ENCODE measurements at regions not wholly inside any gene's neighbourhood (a gene's known extent, or its start where the extent isn't known, plus 50 kb on each side); places are given as distances from the start of the nearest gene placed in this dataset.

- Histone ChIP-seq H3K9me1 (replicated peaks; ENCODE audit: control insufficient read depth, extremely low read depth, insufficient read depth, low read length) (no peaks in the 10 kb centered on the region), H3K4me3 (replicated peaks in 1 of 3; ENCODE audit: insufficient read depth in 1 of 3, low read depth in 1 of 3, low read length in 3 of 3) (no peak overlapping the region), H2AFZ (ENCODE audit: low read depth, low read length) (no peak overlapping the region), H3K4me1 (ENCODE audit: control insufficient read depth, extremely low read depth, insufficient read depth, low read length) (no peaks in the 10 kb centered on the region), H3K27me3 (ENCODE audit: control insufficient read depth in 2 of 2, insufficient read depth in 2 of 2, low read length in 2 of 2) (no peaks in the 10 kb centered on the region), H4K20me1 (replicated peaks; ENCODE audit: control insufficient read depth, extremely low read depth, insufficient read depth, low read length) (no peaks in the 10 kb centered on the region), H3K4me2 (ENCODE audit: insufficient read depth, low read length) (no peak overlapping the region), H3K36me3 (ENCODE audit: control insufficient read depth in 2 of 2, extremely low read depth in 1 of 2, insufficient read depth in 2 of 2, low read length in 2 of 2) (no peaks in the 10 kb centered on the region), H3K79me2 (ENCODE audit: control insufficient read depth, insufficient read depth, low read length) (no peaks in the 10 kb centered on the region), H3K27ac (ENCODE audit: insufficient read depth, low read depth, low read length) (no peak overlapping the region), H3K9me3 (replicated peaks; ENCODE audit: control insufficient read depth, insufficient read depth, low read length) (no peaks in the 10 kb centered on the region), H3K9ac (replicated peaks; ENCODE audit: extremely low read depth, insufficient read depth, low read length) (no peak overlapping the region)
- TF ChIP-seq GATA2 (IDR thresholded peaks at IDR 0.05; ENCODE audit: insufficient read depth, insufficient read length, low read depth, low read length) (peak; percentile 30), MYC (IDR thresholded peaks at IDR 0.05; ENCODE audit: low read depth, low read length) (no peak), POLR2AphosphoS5 (IDR thresholded peaks at IDR 0.05; ENCODE audit: insufficient read depth, low read depth, low read length) (no peak), CTCF (IDR thresholded peaks at IDR 0.05; ENCODE audit: extremely low read depth in 1 of 2, insufficient read depth in 1 of 2, low read depth in 1 of 2, low read length in 2 of 2) (no peak), FOS (IDR thresholded peaks at IDR 0.05; ENCODE audit: borderline replicate concordance, insufficient read depth, low read length) (peak; percentile 30)
- intact Hi-C loops (cut with micrococcal nuclease) (no loop called here), dilution Hi-C loops (cut with MboI; ENCODE audit: extremely low pct_ligation_motif_present, low sequenced_read_pairs) (no loop called here)
- ChIA-PET POLR2A (no interaction called here), CTCF (interaction anchor here (0.6 kb wide), 2 partner anchors 69 to 539 kb away, joined by 3 read pairs; no protein-coding TSS in a partner anchor)
- DNase-seq (ENCODE audit: low read depth, low spot score) (peak; percentile 31), FAIRE-seq (no peak)
- BruUV-seq (replicated peaks), result no TSS peak
Measured at GRCh38 chr4:19239565-19239964, 1012.1 kb upstream of the SLIT2 start.

GRCh38 chr4:19236473-19236872 lies 1015.2 kb upstream of the SLIT2 start:
- H3K4me2 ChIP-seq (ENCODE audit: insufficient read depth, low read length), result no peak overlapping the region
- H3K4me1 ChIP-seq (ENCODE audit: control insufficient read depth, extremely low read depth, insufficient read depth, low read length), result no peaks in the 10 kb centered on the region
- no peaks in the 10 kb centered on the region for H3K9me1 ChIP-seq (replicated peaks; ENCODE audit: control insufficient read depth, extremely low read depth, insufficient read depth, low read length)
- no TSS peak for BruUV-seq (replicated peaks)
- H3K9me3 ChIP-seq (replicated peaks; ENCODE audit: control insufficient read depth, insufficient read depth, low read length), result no peaks in the 10 kb centered on the region
- DNase-seq (ENCODE audit: low read depth, low spot score) (no peak), FAIRE-seq (no peak)
- ChIA-PET CTCF (interaction anchor here (1.6 kb wide), 1 partner anchor 1012 kb away, joined by 5 read pairs; no protein-coding TSS in a partner anchor), POLR2A (no interaction called here)
- no peaks in the 10 kb centered on the region for H4K20me1 ChIP-seq (replicated peaks; ENCODE audit: control insufficient read depth, extremely low read depth, insufficient read depth, low read length)
- intact Hi-C loops (cut with micrococcal nuclease), result no loop called here
- H3K36me3 ChIP-seq (ENCODE audit: control insufficient read depth in 2 of 2, extremely low read depth in 1 of 2, insufficient read depth in 2 of 2, low read length in 2 of 2), result no peaks in the 10 kb centered on the region
- H2AFZ ChIP-seq (ENCODE audit: low read depth, low read length), result no peak overlapping the region
- no peak overlapping the region for H3K4me3 ChIP-seq (replicated peaks in 1 of 3; ENCODE audit: insufficient read depth in 1 of 3, low read depth in 1 of 3, low read length in 3 of 3)
- no peak overlapping the region for H3K9ac ChIP-seq (replicated peaks; ENCODE audit: extremely low read depth, insufficient read depth, low read length)
- dilution Hi-C loops (cut with MboI; ENCODE audit: extremely low pct_ligation_motif_present, low sequenced_read_pairs), result no loop called here
- H3K27ac ChIP-seq (ENCODE audit: insufficient read depth, low read depth, low read length), result no peak overlapping the region
- TF ChIP-seq MYC (IDR thresholded peaks at IDR 0.05; ENCODE audit: low read depth, low read length), result no peak
- no peak for TF ChIP-seq JUN (IDR thresholded peaks at IDR 0.05; ENCODE audit: borderline replicate concordance, insufficient read depth, insufficient read length, low read depth)
- TF ChIP-seq MAX (IDR thresholded peaks at IDR 0.05; ENCODE audit: insufficient read depth, insufficient read length), result no peak
- TF ChIP-seq POLR2AphosphoS5 (IDR thresholded peaks at IDR 0.05; ENCODE audit: insufficient read depth, low read depth, low read length), result no peak
- TF ChIP-seq EZH2 (IDR thresholded peaks at IDR 0.05; ENCODE audit: borderline replicate concordance, low read depth, low read length, severe bottlenecking), result no peak
- TF ChIP-seq GATA2 (IDR thresholded peaks at IDR 0.05; ENCODE audit: insufficient read depth, insufficient read length, low read depth, low read length), result no peak
- no peak for TF ChIP-seq CTCF (IDR thresholded peaks at IDR 0.05; ENCODE audit: extremely low read depth in 1 of 2, insufficient read depth in 1 of 2, low read depth in 1 of 2, low read length in 2 of 2)
- no peak for TF ChIP-seq POLR2A (IDR thresholded peaks at IDR 0.05; ENCODE audit: low read depth, low read length)
- no peak for TF ChIP-seq FOS (IDR thresholded peaks at IDR 0.05; ENCODE audit: borderline replicate concordance, insufficient read depth, low read length)
- no peaks in the 10 kb centered on the region for H3K27me3 ChIP-seq (ENCODE audit: control insufficient read depth in 2 of 2, insufficient read depth in 2 of 2, low read length in 2 of 2)
- no peaks in the 10 kb centered on the region for H3K79me2 ChIP-seq (ENCODE audit: control insufficient read depth, insufficient read depth, low read length)

Data from endothelial cell of umbilical vein (primary cell).